GM19238 (cell line): ENCODE measurements at regions not wholly inside any gene's neighbourhood (a gene's known extent, or its start where the extent isn't known, plus 50 kb on each side); places are given as distances from the start of the nearest gene placed in this dataset.

Experiments
- DNase-seq: peaks from one replicate; pipeline ENCODE4 v3.0.0; 2011; ENCODE audit warnings: low spot score; ENCODE audit not compliant: insufficient read length

- DNase-seq = no peak
These were observed 194.8 kb downstream of the TEX29 start for GRCh38 chr13:111515307-111515617.

- no peak for DNase-seq
These were observed 195.2 kb downstream of the TEX29 start for GRCh38 chr13:111515635-111516034.

GRCh38 chr13:111516712-111517640 lies 196.5 kb downstream of the TEX29 start:
- no peak for DNase-seq

- no peak for DNase-seq
These were observed 197.2 kb downstream of the TEX29 start for GRCh38 chr13:111517641-111518010.

- no peak for DNase-seq
These were observed 197.8 kb downstream of the TEX29 start for GRCh38 chr13:111518161-111518792.

GRCh38 chr13:111519041-111519440 lies 198.6 kb downstream of the TEX29 start:
- DNase-seq = no peak

GRCh38 chr13:111519490-111520170 lies 199.2 kb downstream of the TEX29 start:
- DNase-seq = no peak

GRCh38 chr13:111521030-111521429 lies 200.6 kb downstream of the TEX29 start:
- no peak for DNase-seq

- no peak for DNase-seq
These were observed 201.3 kb downstream of the TEX29 start for GRCh38 chr13:111521691-111522229.

- no peak for DNase-seq
These were observed 205.1 kb downstream of the TEX29 start for GRCh38 chr13:111525320-111526118.

- DNase-seq = no peak
These were observed 206.5 kb downstream of the TEX29 start for GRCh38 chr13:111526922-111527321.

- DNase-seq = no peak
These were observed 207.3 kb downstream of the TEX29 start for GRCh38 chr13:111527614-111528229.

GRCh38 chr13:111528513-111528912 lies 208.1 kb downstream of the TEX29 start:
- DNase-seq = no peak

- DNase-seq = no peak
These were observed 209.9 kb downstream of the TEX29 start for GRCh38 chr13:111530137-111530870.

GRCh38 chr13:111531505-111531904 lies 211.1 kb downstream of the TEX29 start:
- no peak for DNase-seq

- no peak for DNase-seq
These were observed 211.7 kb downstream of the TEX29 start for GRCh38 chr13:111532111-111532510.

- DNase-seq = no peak
These were observed 213.7 kb downstream of the TEX29 start for GRCh38 chr13:111533900-111534683.

GRCh38 chr13:111534751-111535522 lies 214.5 kb downstream of the TEX29 start:
- DNase-seq = no peak

GRCh38 chr13:111535523-111535811 lies 215.0 kb downstream of the TEX29 start:
- no peak for DNase-seq
